ENCODE measurements at regions not wholly inside any gene's neighbourhood (a gene's known extent, or its start where the extent isn't known, plus 50 kb on each side); places are given as distances from the start of the nearest gene placed in this dataset.
"Not testable (repeated sequence)": the region's sequence is repeated elsewhere in the genome, so short reads cannot be mapped to it uniquely, and the experiment has no call there.

DNA sequence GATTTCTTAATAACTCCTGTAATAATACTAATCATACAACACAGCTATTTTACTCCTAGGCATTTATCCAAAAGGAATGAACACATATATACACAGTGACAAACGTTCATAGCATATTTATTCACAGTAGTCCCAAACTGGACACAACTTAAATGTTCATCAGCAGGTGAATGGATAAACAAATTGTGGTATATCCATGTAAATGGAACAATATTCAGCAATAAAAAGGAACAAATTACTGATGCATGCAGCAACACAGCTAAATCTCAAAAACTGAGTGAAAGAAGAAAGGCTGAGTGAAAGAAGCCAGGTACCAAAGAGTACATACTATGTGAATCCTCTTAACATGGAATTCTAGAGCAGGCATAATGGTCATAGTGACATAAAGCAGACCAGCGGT lies 242.7 kb upstream of the USP24 start:
- no peak for DNase-seq

- DNase-seq, result no peak
Observed at GRCh38 chr1:55456971-55457370, 241.8 kb upstream of the USP24 start.

- no peak for DNase-seq
Observed at GRCh38 chr1:55448261-55448660, 233.1 kb upstream of the USP24 start.

- no peak for DNase-seq
Observed at GRCh38 chr1:55447488-55447887, 232.3 kb upstream of the USP24 start.

DNA sequence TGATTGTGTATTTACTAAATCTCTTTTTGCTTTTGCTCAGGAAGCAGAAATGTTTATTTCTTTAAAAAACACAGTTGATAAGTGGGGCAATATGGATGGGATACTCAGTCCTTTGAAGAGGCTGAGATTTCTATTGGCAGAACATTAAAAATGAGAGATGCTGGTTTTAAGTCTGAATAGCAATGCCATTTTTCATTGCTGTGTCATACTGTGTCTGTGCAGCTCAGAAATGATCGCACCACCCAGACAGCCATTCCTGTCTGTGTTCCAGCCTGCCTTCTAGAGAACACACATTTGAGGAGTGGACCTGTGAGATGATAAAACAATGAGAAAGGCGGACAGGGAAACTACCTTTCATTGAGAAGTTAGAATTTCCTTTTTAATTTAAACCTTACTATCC lies 231.2 kb upstream of the USP24 start:
- no peak for DNase-seq

GRCh38 chr1:55445416-55445815 lies 230.3 kb upstream of the USP24 start:
- peak; percentile 25 for DNase-seq

DNA sequence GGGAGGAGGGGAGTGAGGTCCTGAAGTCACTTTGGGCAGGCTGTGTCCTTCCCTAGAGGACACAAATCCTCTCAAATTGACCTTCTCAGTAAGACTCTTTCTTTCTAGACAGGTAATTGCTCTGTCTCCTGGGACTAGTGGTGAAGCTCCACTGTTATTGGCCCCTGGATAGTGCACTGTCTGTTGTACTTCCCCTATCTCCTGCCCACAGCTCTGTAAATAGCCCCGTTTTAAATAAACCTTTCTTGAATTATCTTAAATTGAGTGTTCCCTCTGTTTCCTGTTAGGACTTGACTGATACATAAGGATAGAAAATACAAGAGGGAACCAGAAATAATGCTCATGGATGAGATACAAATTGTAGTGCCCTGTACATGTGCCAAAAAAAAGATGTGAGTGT lies 229.5 kb upstream of the USP24 start:
- DNase-seq, result no peak

DNA sequence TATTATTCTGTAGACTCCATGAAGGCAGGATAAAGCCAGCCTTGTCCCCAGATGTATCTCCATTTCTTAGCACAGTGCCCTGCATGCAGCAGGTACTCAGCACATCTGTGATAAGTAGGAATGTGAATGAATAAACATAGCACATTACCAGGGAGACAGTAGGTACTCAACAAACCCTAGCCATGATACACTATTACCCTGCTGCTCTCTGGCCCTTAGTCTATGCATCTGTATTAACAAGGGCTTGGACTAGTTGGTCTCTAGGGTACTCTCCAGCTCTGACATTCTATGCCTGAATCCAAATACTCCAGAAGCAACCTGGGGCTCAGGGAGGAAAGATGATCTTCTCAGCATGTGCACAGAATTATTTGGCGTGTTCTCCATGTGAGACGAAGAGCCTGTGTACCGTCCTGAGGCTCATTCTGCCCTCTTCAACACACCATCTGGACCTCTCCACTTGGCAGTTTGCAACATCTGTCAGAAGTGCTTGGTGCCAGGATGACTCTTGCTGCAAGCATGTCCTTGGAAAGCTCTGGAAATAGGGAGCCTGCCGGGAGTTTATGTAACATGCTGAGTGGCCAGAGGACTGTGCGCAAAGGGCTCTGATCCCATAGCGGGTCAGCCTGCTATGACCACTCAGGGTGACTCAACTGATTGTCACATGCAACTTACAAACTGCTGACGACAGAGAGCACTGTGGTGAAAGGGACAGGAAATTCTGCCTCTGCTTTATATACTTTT lies 228.2 kb upstream of the USP24 start:
- DNase-seq, result no peak

DNA sequence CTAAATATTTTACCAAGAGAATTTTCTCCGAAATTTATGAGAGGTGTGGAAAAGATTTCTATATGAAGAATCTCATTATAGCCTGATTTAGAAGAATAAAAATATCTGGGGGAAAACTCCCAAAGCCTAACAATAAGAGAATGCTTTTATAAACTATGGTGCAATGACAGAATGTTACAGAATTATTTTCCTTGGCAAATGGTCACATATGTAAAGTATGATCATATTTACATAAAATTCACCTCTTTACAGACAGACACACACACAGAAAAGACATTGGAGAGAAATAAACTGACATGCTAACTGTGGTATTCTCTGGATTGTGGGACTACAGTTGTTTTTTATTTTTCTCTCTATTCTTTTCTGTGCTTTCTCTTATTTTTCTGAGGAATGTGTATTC lies 226.3 kb upstream of the USP24 start:
- DNase-seq, result no peak

- no peak for DNase-seq
Observed at GRCh38 chr1:55437692-55438091, 222.5 kb upstream of the USP24 start.

GRCh38 chr1:55430720-55431119 lies 215.6 kb upstream of the USP24 start:
- not testable (repeated sequence) for DNase-seq

DNA sequence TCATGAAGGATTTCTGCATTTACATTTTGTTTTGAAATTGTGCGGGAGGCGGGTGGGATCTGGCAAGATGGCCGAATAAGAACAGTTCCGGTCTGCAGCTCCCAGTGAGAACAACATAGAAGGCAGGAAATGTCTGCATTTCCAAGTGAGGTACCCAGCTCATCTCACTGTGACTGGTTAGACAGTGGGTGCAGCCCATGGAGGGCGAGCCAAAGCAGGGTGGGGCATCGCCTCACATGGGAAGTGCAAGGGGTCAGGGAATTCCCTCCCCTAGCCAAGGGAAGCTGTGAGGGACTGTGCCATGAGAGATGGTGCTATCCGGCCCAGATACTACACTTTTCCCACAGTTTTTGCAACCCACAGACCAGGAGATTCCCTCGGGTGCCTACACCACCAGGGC lies 215.0 kb upstream of the USP24 start:
- DNase-seq, result not testable (repeated sequence)

DNA sequence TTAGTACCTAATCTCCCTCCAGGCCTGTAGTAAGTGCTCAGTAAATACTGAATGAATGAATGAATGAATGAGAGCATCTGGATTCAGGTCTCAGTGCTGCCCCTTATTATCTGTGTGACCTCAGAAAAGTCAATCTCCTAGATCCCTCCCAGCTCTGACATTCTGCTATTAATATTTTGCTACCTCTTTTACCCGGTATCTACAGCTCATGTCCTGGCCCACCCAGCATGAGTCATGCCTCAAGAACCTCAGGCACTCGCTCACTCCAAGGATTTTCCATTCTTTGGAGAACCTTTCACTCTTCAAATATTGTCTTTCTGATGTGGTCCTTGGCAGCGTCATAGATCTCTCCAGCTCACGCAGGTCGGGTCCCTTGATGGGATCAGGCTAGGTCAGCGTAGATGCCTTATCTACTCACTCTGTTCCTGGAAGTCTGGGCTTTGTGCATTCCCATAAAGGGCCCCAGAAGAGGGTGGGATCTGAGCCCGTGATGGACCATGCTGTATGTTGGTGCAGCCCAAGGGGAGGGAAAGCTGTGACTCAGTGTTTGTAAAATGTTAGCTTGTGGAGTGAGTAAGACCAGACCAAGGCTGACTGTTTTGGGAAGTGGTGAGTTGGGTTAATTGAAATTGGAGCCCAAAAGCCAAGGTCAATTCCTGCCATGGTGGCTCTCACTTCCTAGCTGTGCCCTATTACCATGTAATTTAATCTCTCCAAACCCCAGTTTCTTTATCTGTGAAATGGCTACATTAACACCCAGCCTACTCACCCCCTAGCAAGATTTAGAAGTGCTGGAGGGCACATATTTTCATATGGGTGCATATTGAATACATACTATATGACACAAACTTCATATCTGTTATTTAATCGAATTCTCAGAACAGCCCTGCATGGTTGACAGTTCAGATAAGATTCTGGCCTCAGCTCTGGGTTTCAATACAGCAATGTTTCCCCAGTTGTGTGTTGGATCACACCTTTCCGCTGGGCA lies 214.1 kb upstream of the USP24 start:
- no peak for DNase-seq

GRCh38 chr1:55428231-55428630 lies 213.1 kb upstream of the USP24 start:
- DNase-seq, result no peak

- no peak for DNase-seq
Observed at GRCh38 chr1:55427606-55428005, 212.4 kb upstream of the USP24 start.

GRCh38 chr1:55426619-55427018 lies 211.5 kb upstream of the USP24 start:
- no peak for DNase-seq

DNA sequence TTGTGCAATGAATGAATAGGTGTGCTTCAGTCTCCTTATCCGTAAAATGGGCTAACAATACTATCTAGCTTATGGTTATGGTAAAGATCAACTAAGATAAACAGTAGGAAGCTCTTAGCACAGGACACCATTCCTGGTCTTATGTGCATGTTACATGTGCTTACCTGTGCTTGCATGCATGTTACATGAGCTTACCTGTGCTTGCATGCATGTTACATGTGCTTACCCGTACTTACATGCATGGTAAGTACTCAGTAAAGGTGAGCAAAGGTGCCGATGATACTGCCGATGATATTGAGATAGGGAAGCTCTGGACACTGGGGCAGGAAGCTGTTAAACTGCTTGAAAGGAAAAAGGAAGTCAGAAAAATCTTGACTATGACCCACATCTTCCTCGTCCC lies 211.0 kb upstream of the USP24 start:
- no peak for DNase-seq

DNA sequence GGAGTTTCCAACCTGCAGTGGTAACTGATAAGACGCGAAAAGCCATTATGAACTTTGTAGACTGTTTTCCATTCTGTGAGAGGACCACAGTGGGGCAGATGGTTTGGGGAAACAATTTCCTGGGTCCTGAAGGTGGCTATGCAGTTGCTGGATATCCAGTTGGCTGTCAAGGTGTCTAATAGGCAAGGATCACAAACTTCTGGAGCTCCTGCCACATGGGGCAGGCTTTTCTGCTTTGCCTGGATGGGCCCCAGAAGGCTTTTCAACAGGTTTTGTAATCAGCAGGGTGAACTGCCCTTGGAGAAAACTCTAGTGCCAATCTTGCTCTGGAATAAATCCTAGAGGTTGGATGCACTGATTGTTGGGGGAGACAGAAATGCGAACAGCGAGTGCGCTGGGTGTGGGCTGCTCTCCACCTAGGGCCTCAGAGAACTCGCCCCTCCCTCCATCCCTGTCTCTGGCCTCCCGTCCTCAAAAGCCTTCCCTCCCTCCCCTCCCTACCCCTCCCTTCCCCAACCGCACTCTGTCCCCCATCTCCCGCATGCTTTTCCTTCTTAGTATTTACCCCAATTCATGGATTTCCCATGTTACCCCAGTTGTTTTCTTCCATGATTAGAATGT lies 210.3 kb upstream of the USP24 start:
- no peak for DNase-seq

DNA sequence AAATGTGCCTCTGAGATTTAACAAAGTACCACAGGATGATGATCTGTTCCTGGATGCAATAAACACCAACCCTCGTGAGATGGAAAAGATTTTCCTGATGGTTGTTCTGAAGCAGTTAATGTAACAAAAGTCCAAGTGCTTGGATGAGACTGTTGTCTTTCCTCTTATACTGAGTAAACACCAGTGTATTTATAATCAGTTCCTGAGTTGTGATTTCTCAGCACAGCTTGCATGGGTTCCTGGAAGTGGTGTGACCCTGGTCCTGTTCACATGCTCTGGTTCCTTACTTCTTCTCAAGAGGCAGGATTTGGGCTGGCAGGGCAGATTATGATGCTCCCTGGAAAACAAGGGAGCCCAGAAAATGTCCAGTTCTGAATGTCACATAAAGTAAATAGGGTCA lies 208.2 kb upstream of the USP24 start:
- DNase-seq, result no peak

- DNase-seq, result no peak
Observed at GRCh38 chr1:55420929-55421716, 206.0 kb upstream of the USP24 start.

- no peak for DNase-seq
Observed at GRCh38 chr1:55420026-55420425, 204.9 kb upstream of the USP24 start.

GRCh38 chr1:55418208-55419000 lies 203.2 kb upstream of the USP24 start:
- DNase-seq, result no peak
